ENCODE measurements at regions not wholly inside any gene's neighbourhood (a gene's known extent, or its start where the extent isn't known, plus 50 kb on each side); places are given as distances from the start of the nearest gene placed in this dataset.

DNA sequence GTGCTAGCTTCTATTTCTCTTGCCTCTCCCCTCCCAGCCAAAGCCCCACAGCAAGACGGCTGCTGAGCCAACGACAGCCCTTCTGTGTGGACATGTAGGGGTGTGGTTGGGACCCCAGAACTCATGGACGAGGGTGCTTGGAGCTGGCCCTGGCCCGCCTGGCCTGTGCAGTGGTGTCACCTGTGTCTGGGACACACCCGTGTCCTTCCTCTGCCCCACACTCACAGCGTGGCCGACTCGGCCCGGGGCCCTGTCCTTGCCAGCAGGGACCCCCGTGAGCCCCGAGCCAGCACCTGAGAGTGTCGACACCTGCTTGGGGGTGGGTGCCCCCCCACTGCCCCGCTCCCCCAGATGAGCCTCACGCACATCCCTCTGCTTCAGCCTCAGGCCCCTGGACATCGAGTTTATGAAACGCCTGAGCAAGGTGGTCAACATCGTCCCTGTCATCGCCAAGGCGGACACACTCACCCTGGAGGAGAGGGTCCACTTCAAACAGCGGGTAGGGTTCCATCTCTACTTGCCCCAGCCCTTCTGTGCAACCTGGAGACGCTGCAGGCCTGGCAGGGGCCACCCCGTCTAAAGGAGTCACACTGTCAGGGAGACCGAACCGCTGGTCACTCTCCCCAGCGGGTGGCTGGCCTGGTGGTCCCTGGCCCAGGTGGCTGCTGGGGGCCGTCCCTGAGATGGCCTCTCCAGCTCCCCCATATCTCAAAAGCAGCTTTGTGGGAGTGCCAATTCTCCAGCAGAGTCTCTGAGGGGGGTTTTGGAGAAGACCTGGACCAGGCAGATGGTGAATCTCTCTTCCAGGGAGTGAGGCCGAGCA, 349.8 kb downstream of the SEC14L1 start:
- Histone ChIP-seq H3K27ac (ENCODE audit: low read depth, low read length) (no peak overlapping the region), H3K79me2 (ENCODE audit: control insufficient read depth in 1 of 2, insufficient read depth in 2 of 2, low read length in 2 of 2) (peaks cover 0 to 2% of the 10 kb centered on the region in 2 experiments; a peak in 1 of 4 replicates), H4K5ac (ENCODE audit: insufficient read length, low read depth, low read length) (no peak overlapping the region), H3K9me3 (ENCODE audit: insufficient read depth in 2 of 2, low read depth in 1 of 2, low read length in 1 of 2) (no peaks in the 10 kb centered on the region), H3K9ac (replicated peaks in 1 of 4; ENCODE audit: extremely low read depth in 1 of 4, low read depth in 3 of 4, low read length in 3 of 4) (no peak overlapping the region), H3K4me2 (ENCODE audit: insufficient read depth in 1 of 2, low read depth in 2 of 2, low read length in 2 of 2) (no peak overlapping the region), H3K23me2 (ENCODE audit: low read depth, low read length) (peaks cover 3% of the 10 kb centered on the region; the same call in 1 of the 2 replicates), H2BK5ac (ENCODE audit: low read depth, low read length) (no peak overlapping the region), H3K18ac (ENCODE audit: extremely low read depth, low read length) (no peak overlapping the region), H3K36me3 (ENCODE audit: control insufficient read depth in 2 of 4, insufficient read depth in 4 of 4, low read length in 3 of 4) (peaks cover 17 to 56% (median 36%) of the 10 kb centered on the region in 4 experiments), H3K14ac (ENCODE audit: insufficient read length) (no peak overlapping the region), H2AK5ac (ENCODE audit: low read depth, low read length) (no peak overlapping the region), H3K4ac (replicated peaks; ENCODE audit: insufficient read length, low read depth, low read length) (no peak overlapping the region), H2BK12ac (ENCODE audit: low read depth, low read length) (no peak overlapping the region), H3K56ac (replicated peaks; ENCODE audit: insufficient read length, low read depth, low read length) (no peak overlapping the region), H3K4me3 (ENCODE audit: extremely low read depth in 1 of 4, insufficient read depth in 2 of 4, low read depth in 3 of 4, low read length in 4 of 4) (no peak overlapping the region), H4K8ac (ENCODE audit: extremely low read depth, insufficient read depth, low read length) (no peak overlapping the region), H4K20me1 (replicated peaks in 1 of 2; ENCODE audit: control insufficient read depth in 1 of 2, insufficient read depth in 2 of 2, low read length in 2 of 2) (peaks cover 2 to 19% of the 10 kb centered on the region in 2 experiments), H3K79me1 (ENCODE audit: low read depth, low read length) (peaks cover 4% of the 10 kb centered on the region), H2BK120ac (replicated peaks; ENCODE audit: low read depth, low read length) (no peak overlapping the region), H2BK20ac (ENCODE audit: low read length) (no peak overlapping the region), H3K4me1 (replicated peaks in 1 of 4; ENCODE audit: control insufficient read depth in 3 of 4, insufficient read depth in 4 of 4, low read length in 3 of 4) (peaks cover 0 to 5% (median 1%) of the 10 kb centered on the region in 4 experiments; a peak in 4 of 7 replicates), H2BK15ac (ENCODE audit: low read length) (no peak overlapping the region), H3K23ac (ENCODE audit: insufficient read length) (no peak overlapping the region), H3K27me3 (replicated peaks in 1 of 4; ENCODE audit: control insufficient read depth in 3 of 4, extremely low read depth in 1 of 4, insufficient read depth in 3 of 4, low read length in 3 of 4) (no peaks in the 10 kb centered on the region), H2AFZ (ENCODE audit: low read length) (no peak overlapping the region), H4K91ac (replicated peaks; ENCODE audit: insufficient read length, low read length) (no peak overlapping the region)
- no peak for DNase-seq (ENCODE audit: low read depth in 1 of 2, low spot score in 2 of 2)
- 96% methylated on average over 22 of the region's 27 CpGs; no CpG with 5 or more reads in 1 of the 2 experiments for WGBS, 2 experiments (ENCODE audit: extremely low coverage in 1 of 2, insufficient coverage in 1 of 2, insufficient read length in 1 of 2, insufficient replicate concordance in 2 of 2, low coverage in 1 of 2, low lambda C conversion rate in 2 of 2, missing lambda C conversion rate in 1 of 2)
- POLR2A ChIA-PET (ENCODE audit: partially characterized antibody): interaction anchor here (0.6 to 0.7 kb wide), 2 partner anchors 48 to 62 kb away, joined by 3 to 4 read pairs; no protein-coding TSS in a partner anchor
- CTCF ChIA-PET (ENCODE audit: partially characterized antibody): interaction anchor here (0.6 to 4.3 kb wide), 7 partner anchors 9 to 252 kb away, joined by 3 to 32 read pairs (median 3); no protein-coding TSS in a partner anchor
- no peak for TF ChIP-seq SRF (IDR thresholded peaks at IDR 0.05; ENCODE audit: low read depth, low read length)
- no peak for TF ChIP-seq SP1 (IDR thresholded peaks at IDR 0.05; ENCODE audit: low read depth, low read length)
- no peak for TF ChIP-seq SP4 (IDR thresholded peaks at IDR 0.05; ENCODE audit: low read length)
- no peak for TF ChIP-seq BCL11A (IDR thresholded peaks at IDR 0.05; ENCODE audit: low read depth in 2 of 2, low read length in 2 of 2)
- no peak for FAIRE-seq
